Testis (tissue), 2 donors: ENCODE measurements at regions not wholly inside any gene's neighbourhood (a gene's known extent, or its start where the extent isn't known, plus 50 kb on each side); places are given as distances from the start of the nearest gene placed in this dataset.

Source experiments
- DNase-seq: peaks from one replicate; pipeline ENCODE4 v3.0.0-alpha.2; 2019
- H3K27ac ChIP-seq, 2 donors: fragments of 200-600 bp; sonication (generic); one replicate each; pipeline ENCODE4 v1.5.1; 2019
- H3K27me3 ChIP-seq: fragments of 200-600 bp; sonication (generic); one replicate; pipeline ENCODE4 v1.5.1; 2019
- H3K36me3 ChIP-seq: fragments of 200-600 bp; sonication (generic); one replicate; pipeline ENCODE4 v1.5.1; 2017; ENCODE audit warnings: low read depth; ENCODE audit errors: missing control alignments
- H3K4me1 ChIP-seq: fragments of 200-600 bp; sonication (generic); one replicate; pipeline ENCODE4 v1.5.1; 2019
- H3K4me3 ChIP-seq, 2 donors: fragments of 200-600 bp; sonication (generic); one replicate each; pipeline ENCODE4 v1.5.1; 2017 to 2019
- H3K9me3 ChIP-seq: fragments of 200-600 bp; sonication (generic); one replicate; pipeline ENCODE4 v1.5.1; 2017
- CTCF ChIP-seq, 3 experiments: fragments of 450-650 bp in 2 of 3; fragments of 200-600 bp in 1 of 3; sonication (generic) in 1 of 3; IDR thresholded peaks; one replicate each; pipeline ENCODE4 v1.5.1; 2016 to 2019; ENCODE audit warnings: antibody characterized with exemption in 3 of 3, mild to moderate bottlenecking in 2 of 3, moderate library complexity in 1 of 3
- POLR2A ChIP-seq: fragments of 450-650 bp; IDR thresholded peaks from one replicate; pipeline ENCODE4 v1.6.1; 2017; ENCODE audit warnings: antibody characterized with exemption, mild to moderate bottlenecking, moderate library complexity
- WGBS, 2 donors: methylation state at CpG; one replicate each; pipeline ENCODE4 v1.1.5; 2018; 5-methylcytosine and 5-hydroxymethylcytosine counted together
- intact Hi-C: fragments of 100-400 bp; cut with DNase I; formaldehyde crosslinking; loops from one replicate; pipeline ENCODE4 v1.15.1; 2023; ENCODE audit warnings: low total_unique reads

GRCh38 chr1:78758506-78758905 is 108.9 kb downstream of the IFI44 start:
- H3K36me3 ChIP-seq, result no peaks in the 10 kb centered on the region
- 74 to 83% methylated on average over 4 of the region's 4 CpGs for WGBS, 2 donors
- H3K27ac ChIP-seq, result no peak overlapping the region
- H3K9me3 ChIP-seq, result no peaks in the 10 kb centered on the region
- no peaks in the 10 kb centered on the region for H3K27me3 ChIP-seq
- no peak overlapping the region for H3K4me3 ChIP-seq
- no peak for DNase-seq
- intact Hi-C loops, result no loop called here
- H3K4me1 ChIP-seq, result no peaks in the 10 kb centered on the region
- TF ChIP-seq POLR2A (no peak), CTCF (IDR thresholded peaks at IDR 0.05) (no peak)

- H3K4me3 ChIP-seq, result no peak overlapping the region
- WGBS, 2 donors, result 79 to 83% methylated on average over 3 of the region's 3 CpGs
- DNase-seq, result no peak
- H3K9me3 ChIP-seq, result no peaks in the 10 kb centered on the region
- no peaks in the 10 kb centered on the region for H3K36me3 ChIP-seq
- no peaks in the 10 kb centered on the region for H3K4me1 ChIP-seq
- no peak for TF ChIP-seq POLR2A
- intact Hi-C loops, result no loop called here
- H3K27me3 ChIP-seq, result no peaks in the 10 kb centered on the region
- H3K27ac ChIP-seq, result no peak overlapping the region
Observed at GRCh38 chr1:78759881-78760280, 110.2 kb downstream of the IFI44 start.

- TF ChIP-seq POLR2A, result no peak
- TF ChIP-seq CTCF (IDR thresholded peaks at IDR 0.05), result no peak
- H3K27me3 ChIP-seq, result no peaks in the 10 kb centered on the region
- H3K9me3 ChIP-seq, result no peaks in the 10 kb centered on the region
- intact Hi-C loops, result no loop called here
- no peak for DNase-seq
- no peaks in the 10 kb centered on the region for H3K36me3 ChIP-seq
- no peaks in the 10 kb centered on the region for H3K4me1 ChIP-seq
- no peak overlapping the region for H3K4me3 ChIP-seq
- 72 to 74% methylated on average over 2 of the region's 2 CpGs for WGBS, 2 donors
- H3K27ac ChIP-seq, result no peak overlapping the region
Observed at GRCh38 chr1:78760858-78761257, 111.2 kb downstream of the IFI44 start.

GRCh38 chr1:78762113-78762512 is 112.5 kb downstream of the IFI44 start:
- H3K4me3 ChIP-seq, result no peak overlapping the region
- H3K9me3 ChIP-seq, result no peaks in the 10 kb centered on the region
- DNase-seq, result no peak
- H3K27ac ChIP-seq, result no peak overlapping the region
- H3K4me1 ChIP-seq, result no peaks in the 10 kb centered on the region
- intact Hi-C loops, result no loop called here
- H3K27me3 ChIP-seq, result no peaks in the 10 kb centered on the region
- TF ChIP-seq CTCF (IDR thresholded peaks at IDR 0.05) (no peak), POLR2A (no peak)
- no peaks in the 10 kb centered on the region for H3K36me3 ChIP-seq
- 93 to 98% methylated on average over 4 of the region's 4 CpGs for WGBS, 2 donors

- WGBS, 2 donors, result 89 to 94% methylated on average over 3 of the region's 3 CpGs
Observed at GRCh38 chr1:78765489-78765888, 115.9 kb downstream of the IFI44 start.

More at GRCh38 chr1:78765489-78765888, 115.9 kb downstream of the IFI44 start:
- TF ChIP-seq POLR2A, result no peak
- no peak for TF ChIP-seq CTCF (IDR thresholded peaks at IDR 0.05)
- Histone ChIP-seq H3K27ac (no peak overlapping the region), H3K4me1 (no peaks in the 10 kb centered on the region), H3K9me3 (no peaks in the 10 kb centered on the region), H3K4me3 (no peak overlapping the region), H3K36me3 (no peaks in the 10 kb centered on the region), H3K27me3 (no peaks in the 10 kb centered on the region)
- no peak for DNase-seq
- intact Hi-C loops, result no loop called here
